KMS-11 (cell line): ENCODE measurements at regions not wholly inside any gene's neighbourhood (a gene's known extent, or its start where the extent isn't known, plus 50 kb on each side); places are given as distances from the start of the nearest gene placed in this dataset.

ENCODE experiments used
- H2AFZ ChIP-seq: fragments of 200-600 bp; sonication (generic); 2 replicates; pipeline ENCODE4 v1.6.1; 2016; ENCODE audit warnings: antibody characterized with exemption, mixed run types, low read depth
- H3K27ac ChIP-seq: fragments of 200-600 bp; sonication (generic); 2 replicates; pipeline ENCODE4 v1.6.1; 2016; ENCODE audit warnings: mild to moderate bottlenecking, mixed run types
- H3K27me3 ChIP-seq: fragments of 200-600 bp; sonication (generic); 2 replicates; pipeline ENCODE4 v1.6.1; 2017; ENCODE audit warnings: mild to moderate bottlenecking, low read depth, mixed run types, moderate library complexity; ENCODE audit not compliant: insufficient read depth
- H3K36me3 ChIP-seq: fragments of 200-600 bp; sonication (generic); 2 replicates; pipeline ENCODE4 v1.6.1; 2017; ENCODE audit warnings: mild to moderate bottlenecking, mixed run types; ENCODE audit not compliant: insufficient read depth
- H3K4me1 ChIP-seq: fragments of 200-600 bp; sonication (generic); 2 replicates; pipeline ENCODE4 v1.6.1; 2016; ENCODE audit warnings: mild to moderate bottlenecking, low read depth, mixed run types; ENCODE audit not compliant: poor library complexity, severe bottlenecking
- H3K4me2 ChIP-seq: fragments of 200-600 bp; sonication (generic); 2 replicates; pipeline ENCODE4 v1.7.0; 2016; ENCODE audit warnings: mild to moderate bottlenecking, mixed run types
- H3K4me3 ChIP-seq: fragments of 200-600 bp; sonication (generic); IDR thresholded peaks from 2 replicates; pipeline ENCODE4 v1.6.1; 2017; ENCODE audit warnings: low read depth, low read length, mixed read lengths; ENCODE audit not compliant: insufficient read depth
- H3K79me2 ChIP-seq: fragments of 200-600 bp; sonication (generic); 2 replicates; pipeline ENCODE4 v1.6.1; 2016; ENCODE audit warnings: low read depth, mixed run types; ENCODE audit not compliant: insufficient read depth
- H3K9ac ChIP-seq: fragments of 200-600 bp; sonication (generic); 2 replicates; pipeline ENCODE4 v1.6.1; 2016; ENCODE audit warnings: mild to moderate bottlenecking, mixed run types
- H4K20me1 ChIP-seq: fragments of 200-600 bp; sonication (generic); 2 replicates; pipeline ENCODE4 v1.6.1; 2016; ENCODE audit warnings: mild to moderate bottlenecking, mixed run types; ENCODE audit not compliant: insufficient read depth
- CTCF ChIP-seq: fragments of 200-600 bp; sonication (generic); conservative IDR thresholded peaks from 2 replicates; pipeline ENCODE4 v1.6.1; 2017; ENCODE audit warnings: low read depth, mild to moderate bottlenecking, antibody characterized with exemption, low read length, moderate library complexity, mixed read lengths

GRCh38 chr7:153327683-153328082, 568.1 kb downstream of the ACTR3B start:
- H3K4me2 ChIP-seq, result no peak overlapping the region
- no peak overlapping the region for H3K9ac ChIP-seq
- H3K79me2 ChIP-seq, result no peaks in the 10 kb centered on the region
- no peak overlapping the region for H3K27ac ChIP-seq
- H4K20me1 ChIP-seq, result no peaks in the 10 kb centered on the region
- no peaks in the 10 kb centered on the region for H3K27me3 ChIP-seq
- H2AFZ ChIP-seq, result no peak overlapping the region
- no peak for TF ChIP-seq CTCF
- H3K4me1 ChIP-seq, result no peaks in the 10 kb centered on the region
- no peak overlapping the region for H3K4me3 ChIP-seq
- no peaks in the 10 kb centered on the region for H3K36me3 ChIP-seq

- TF ChIP-seq CTCF, result no peak
- no peak overlapping the region for H3K4me2 ChIP-seq
Observed at GRCh38 chr7:153331427-153331826, 571.9 kb downstream of the ACTR3B start.

GRCh38 chr7:153354071-153354470, 594.5 kb downstream of the ACTR3B start:
- Histone ChIP-seq H3K27me3 (no peaks in the 10 kb centered on the region), H3K4me2 (no peak overlapping the region), H3K27ac (no peak overlapping the region), H3K36me3 (no peaks in the 10 kb centered on the region), H3K9ac (no peak overlapping the region), H3K79me2 (no peaks in the 10 kb centered on the region), H2AFZ (no peak overlapping the region), H3K4me1 (no peaks in the 10 kb centered on the region), H3K4me3 (no peak overlapping the region), H4K20me1 (no peaks in the 10 kb centered on the region)
- TF ChIP-seq CTCF, result no peak

More at GRCh38 chr7:153331427-153331826, 571.9 kb downstream of the ACTR3B start:
- H3K27ac ChIP-seq, result no peak overlapping the region
- no peaks in the 10 kb centered on the region for H3K4me1 ChIP-seq
- H3K27me3 ChIP-seq, result no peaks in the 10 kb centered on the region
- no peak overlapping the region for H2AFZ ChIP-seq
- H3K9ac ChIP-seq, result no peak overlapping the region
- H3K4me3 ChIP-seq, result no peak overlapping the region
- H4K20me1 ChIP-seq, result no peaks in the 10 kb centered on the region
- H3K36me3 ChIP-seq, result no peaks in the 10 kb centered on the region
- no peaks in the 10 kb centered on the region for H3K79me2 ChIP-seq

GRCh38 chr7:153370092-153370491, 610.5 kb downstream of the ACTR3B start:
- no peak for TF ChIP-seq CTCF
- Histone ChIP-seq H3K4me2 (no peak overlapping the region), H3K79me2 (no peaks in the 10 kb centered on the region), H3K27ac (no peak overlapping the region), H3K27me3 (no peaks in the 10 kb centered on the region), H2AFZ (no peak overlapping the region), H4K20me1 (no peaks in the 10 kb centered on the region), H3K4me1 (no peaks in the 10 kb centered on the region), H3K36me3 (no peaks in the 10 kb centered on the region), H3K9ac (no peak overlapping the region), H3K4me3 (no peak overlapping the region)

GRCh38 chr7:153380636-153381035, 621.1 kb downstream of the ACTR3B start:
- Histone ChIP-seq H3K9ac (no peak overlapping the region), H3K36me3 (no peaks in the 10 kb centered on the region), H3K4me3 (no peak overlapping the region), H3K27ac (no peak overlapping the region), H3K4me1 (no peaks in the 10 kb centered on the region), H4K20me1 (no peaks in the 10 kb centered on the region), H3K27me3 (no peaks in the 10 kb centered on the region), H3K4me2 (no peak overlapping the region), H3K79me2 (no peaks in the 10 kb centered on the region), H2AFZ (no peak overlapping the region)
- no peak for TF ChIP-seq CTCF
